ENCODE measurements at regions not wholly inside any gene's neighbourhood (a gene's known extent, or its start where the extent isn't known, plus 50 kb on each side); places are given as distances from the start of the nearest gene placed in this dataset.
"Not testable (repeated sequence)": the region's sequence is repeated elsewhere in the genome, so short reads cannot be mapped to it uniquely, and the experiment has no call there.

- no peaks in the 10 kb centered on the region for H3K4me1 ChIP-seq
- DNase-seq (ENCODE audit: low spot score), result no peak
- TF ChIP-seq CTCF (IDR thresholded peaks at IDR 0.05), result no peak
- no peak overlapping the region for H3K4me3 ChIP-seq
- H3K36me3 ChIP-seq, result no peaks in the 10 kb centered on the region
- H3K27ac ChIP-seq, result no peak overlapping the region
- H3K27me3 ChIP-seq, result no peaks in the 10 kb centered on the region
- no peaks in the 10 kb centered on the region for H3K9me3 ChIP-seq
These were observed 138.1 kb upstream of the MARCKS start for GRCh38 chr6:113719064-113719463.

GRCh38 chr6:113719545-113719944 is 137.6 kb upstream of the MARCKS start:
- no peaks in the 10 kb centered on the region for H3K27me3 ChIP-seq
- no peak for TF ChIP-seq CTCF (IDR thresholded peaks at IDR 0.05)
- no peak overlapping the region for H3K27ac ChIP-seq

GRCh38 chr6:113723182-113723581 is 134.0 kb upstream of the MARCKS start:
- DNase-seq (ENCODE audit: low spot score), result no peak
- no peaks in the 10 kb centered on the region for H3K36me3 ChIP-seq
- H3K9me3 ChIP-seq, result no peaks in the 10 kb centered on the region
- no peak for TF ChIP-seq CTCF (IDR thresholded peaks at IDR 0.05)
- H3K27ac ChIP-seq, result no peak overlapping the region
- no peaks in the 10 kb centered on the region for H3K27me3 ChIP-seq
- H3K4me1 ChIP-seq, result no peaks in the 10 kb centered on the region
- H3K4me3 ChIP-seq, result no peak overlapping the region

More at GRCh38 chr6:113719545-113719944, 137.6 kb upstream of the MARCKS start:
- Histone ChIP-seq H3K4me1 (no peaks in the 10 kb centered on the region), H3K36me3 (no peaks in the 10 kb centered on the region), H3K4me3 (no peak overlapping the region), H3K9me3 (no peaks in the 10 kb centered on the region)
- no peak for DNase-seq (ENCODE audit: low spot score)

GRCh38 chr6:113724927-113725326 is 132.2 kb upstream of the MARCKS start:
- not testable (repeated sequence) for H3K27ac ChIP-seq; H3K4me3 ChIP-seq; DNase-seq (ENCODE audit: low spot score); H3K9me3 ChIP-seq; H3K4me1 ChIP-seq; H3K36me3 ChIP-seq; H3K27me3 ChIP-seq

- H3K4me3 ChIP-seq, result no peak overlapping the region
- no peak for DNase-seq (ENCODE audit: low spot score)
- H3K4me1 ChIP-seq, result peaks cover 0 to 17% of the 10 kb centered on the region in 2 donors
- no peaks in the 10 kb centered on the region for H3K36me3 ChIP-seq
- H3K27me3 ChIP-seq, result no peaks in the 10 kb centered on the region
- no peaks in the 10 kb centered on the region for H3K9me3 ChIP-seq
- H3K27ac ChIP-seq, result no peak overlapping the region
- no peak for TF ChIP-seq CTCF (IDR thresholded peaks at IDR 0.05)
These were observed 125.6 kb upstream of the MARCKS start for GRCh38 chr6:113731541-113731940.

- Histone ChIP-seq H3K4me3 (no peak overlapping the region), H3K27me3 (no peaks in the 10 kb centered on the region), H3K4me1 (peaks cover 0 to 17% of the 10 kb centered on the region in 2 donors), H3K36me3 (no peaks in the 10 kb centered on the region), H3K9me3 (no peaks in the 10 kb centered on the region), H3K27ac (no peak overlapping the region)
- DNase-seq (ENCODE audit: low spot score), result no peak
- peak in 1 of 2 donors; percentile 36 for TF ChIP-seq CTCF (IDR thresholded peaks at IDR 0.05)
These were observed 124.7 kb upstream of the MARCKS start for GRCh38 chr6:113732384-113732966.
